ENCODE measurements at regions not wholly inside any gene's neighbourhood (a gene's known extent, or its start where the extent isn't known, plus 50 kb on each side); places are given as distances from the start of the nearest gene placed in this dataset.

- no peak for TF ChIP-seq CTCF (IDR thresholded peaks at IDR 0.05; ENCODE audit: insufficient read depth in 1 of 2, low read depth in 1 of 2, low read length in 1 of 2, severe bottlenecking in 1 of 2, unreplicated experiment in 1 of 2)
- no peak overlapping the region for H3K27ac Mint-ChIP-seq (ENCODE audit: unreplicated experiment)
These were observed 523.8 kb upstream of the SPHKAP start for GRCh38 chr2:228705318-228705717.

GRCh38 chr2:228703152-228703551 is 521.7 kb upstream of the SPHKAP start:
- no peak for TF ChIP-seq CTCF (IDR thresholded peaks at IDR 0.05; ENCODE audit: insufficient read depth in 1 of 2, low read depth in 1 of 2, low read length in 1 of 2, severe bottlenecking in 1 of 2, unreplicated experiment in 1 of 2)
- BruUV-seq (replicated peaks): no TSS peak
- no peak for DNase-seq

More at GRCh38 chr2:228705318-228705717, 523.8 kb upstream of the SPHKAP start:
- intact Hi-C loops (cut with micrococcal nuclease; ENCODE audit: unreplicated experiment): loop anchor here (10.0 kb wide), 1 partner anchor 739 kb away; no protein-coding TSS in a partner anchor
- no peak for DNase-seq
- Histone ChIP-seq H3K9me3 (no peaks in the 10 kb centered on the region), H3K4me3 (ENCODE audit: low read depth, low read length) (no peak overlapping the region), H3K36me3 (ENCODE audit: control insufficient read depth, insufficient read depth, low read length) (no peaks in the 10 kb centered on the region), H3K27me3 (replicated peaks; ENCODE audit: control insufficient read depth, insufficient read depth, low read length) (no peaks in the 10 kb centered on the region), H3K4me1 (no peaks in the 10 kb centered on the region)
- H3K9me3 Mint-ChIP-seq (ENCODE audit: unreplicated experiment): no peaks in the 10 kb centered on the region
- H3K4me1 Mint-ChIP-seq (ENCODE audit: low read depth, unreplicated experiment): no peaks in the 10 kb centered on the region
- no peaks in the 10 kb centered on the region for H3K36me3 Mint-ChIP-seq (ENCODE audit: insufficient read depth, unreplicated experiment)
- no peak overlapping the region for H3K4me3 Mint-ChIP-seq (ENCODE audit: unreplicated experiment)
- ChIA-PET CTCF (no interaction called here), POLR2A (no interaction called here)
- no TSS peak for BruUV-seq (replicated peaks)
- peaks cover 11% of the 10 kb centered on the region for H3K27me3 Mint-ChIP-seq (ENCODE audit: insufficient read depth, unreplicated experiment)

GRCh38 chr2:228701506-228701905 is 520.0 kb upstream of the SPHKAP start:
- Mint-ChIP-seq H3K9me3 (ENCODE audit: unreplicated experiment) (no peaks in the 10 kb centered on the region), H3K4me3 (ENCODE audit: unreplicated experiment) (no peak overlapping the region), H3K4me1 (ENCODE audit: low read depth, unreplicated experiment) (no peaks in the 10 kb centered on the region), H3K27ac (ENCODE audit: unreplicated experiment) (no peak overlapping the region), H3K36me3 (ENCODE audit: insufficient read depth, unreplicated experiment) (no peaks in the 10 kb centered on the region), H3K27me3 (ENCODE audit: insufficient read depth, unreplicated experiment) (peaks cover 8% of the 10 kb centered on the region)
- no peak overlapping the region for H3K4me3 ChIP-seq (ENCODE audit: low read depth, low read length)
- POLR2A ChIA-PET: no interaction called here
- TF ChIP-seq CTCF (IDR thresholded peaks at IDR 0.05; ENCODE audit: insufficient read depth in 1 of 2, low read depth in 1 of 2, low read length in 1 of 2, severe bottlenecking in 1 of 2, unreplicated experiment in 1 of 2): no peak
- H3K4me1 ChIP-seq: no peaks in the 10 kb centered on the region
- no peaks in the 10 kb centered on the region for H3K36me3 ChIP-seq (ENCODE audit: control insufficient read depth, insufficient read depth, low read length)
- no peak for DNase-seq
- intact Hi-C loops (cut with micrococcal nuclease; ENCODE audit: unreplicated experiment): loop anchor here (10.0 kb wide), 1 partner anchor 743 kb away; no protein-coding TSS in a partner anchor
- H3K27me3 ChIP-seq (replicated peaks; ENCODE audit: control insufficient read depth, insufficient read depth, low read length): no peaks in the 10 kb centered on the region
- CTCF ChIA-PET: no interaction called here
- BruUV-seq (replicated peaks): no TSS peak
- no peaks in the 10 kb centered on the region for H3K9me3 ChIP-seq

More at GRCh38 chr2:228703152-228703551, 521.7 kb upstream of the SPHKAP start:
- no peaks in the 10 kb centered on the region for H3K36me3 ChIP-seq (ENCODE audit: control insufficient read depth, insufficient read depth, low read length)
- Mint-ChIP-seq H3K4me1 (ENCODE audit: low read depth, unreplicated experiment) (no peaks in the 10 kb centered on the region), H3K27ac (ENCODE audit: unreplicated experiment) (no peak overlapping the region), H3K36me3 (ENCODE audit: insufficient read depth, unreplicated experiment) (no peaks in the 10 kb centered on the region), H3K27me3 (ENCODE audit: insufficient read depth, unreplicated experiment) (peaks cover 11% of the 10 kb centered on the region), H3K4me3 (ENCODE audit: unreplicated experiment) (no peak overlapping the region), H3K9me3 (ENCODE audit: unreplicated experiment) (no peaks in the 10 kb centered on the region)
- POLR2A ChIA-PET: interaction anchor here (0.7 kb wide), 1 partner anchor 28 kb away, joined by 3 read pairs; no protein-coding TSS in a partner anchor
- no peaks in the 10 kb centered on the region for H3K27me3 ChIP-seq (replicated peaks; ENCODE audit: control insufficient read depth, insufficient read depth, low read length)
- intact Hi-C loops (cut with micrococcal nuclease; ENCODE audit: unreplicated experiment): loop anchor here (10.0 kb wide), 1 partner anchor 742 kb away; no protein-coding TSS in a partner anchor
- CTCF ChIA-PET: no interaction called here
- no peaks in the 10 kb centered on the region for H3K9me3 ChIP-seq
- H3K4me3 ChIP-seq (ENCODE audit: low read depth, low read length): no peak overlapping the region
- H3K4me1 ChIP-seq: no peaks in the 10 kb centered on the region

Measured in Caco-2 (cell line).